GM13976 (cell line): ENCODE measurements at regions not wholly inside any gene's neighbourhood (a gene's known extent, or its start where the extent isn't known, plus 50 kb on each side); places are given as distances from the start of the nearest gene placed in this dataset.

ENCODE experiments used
- DNase-seq: peaks from one replicate; pipeline ENCODE4 v3.0.0; 2012; ENCODE audit warnings: low spot score
- in situ Hi-C: fragments of 300-500 bp; cut with MboI; formaldehyde crosslinking; loops from one replicate; pipeline ENCODE4 v1.12.0; 2022; ENCODE audit warnings: low sequenced_read_pairs, mixed read lengths, inconsistent platforms; ENCODE audit not compliant: unreplicated experiment
- TF ChIP-seq, protein P1 (sequence below): IDR thresholded peaks from 2 replicates; pipeline ENCODE4 v1.5.1; 2012; ENCODE audit warnings: borderline replicate concordance, mild to moderate bottlenecking; ENCODE audit not compliant: insufficient read depth; ENCODE audit errors: extremely low read depth, missing control alignments, control extremely low read depth

GRCh38 chr1:25001125-25001915 is 71.2 kb upstream of the RUNX3 start:
- no peak for DNase-seq
- in situ Hi-C loops, result no loop called here
- TF ChIP-seq, protein P1, sequence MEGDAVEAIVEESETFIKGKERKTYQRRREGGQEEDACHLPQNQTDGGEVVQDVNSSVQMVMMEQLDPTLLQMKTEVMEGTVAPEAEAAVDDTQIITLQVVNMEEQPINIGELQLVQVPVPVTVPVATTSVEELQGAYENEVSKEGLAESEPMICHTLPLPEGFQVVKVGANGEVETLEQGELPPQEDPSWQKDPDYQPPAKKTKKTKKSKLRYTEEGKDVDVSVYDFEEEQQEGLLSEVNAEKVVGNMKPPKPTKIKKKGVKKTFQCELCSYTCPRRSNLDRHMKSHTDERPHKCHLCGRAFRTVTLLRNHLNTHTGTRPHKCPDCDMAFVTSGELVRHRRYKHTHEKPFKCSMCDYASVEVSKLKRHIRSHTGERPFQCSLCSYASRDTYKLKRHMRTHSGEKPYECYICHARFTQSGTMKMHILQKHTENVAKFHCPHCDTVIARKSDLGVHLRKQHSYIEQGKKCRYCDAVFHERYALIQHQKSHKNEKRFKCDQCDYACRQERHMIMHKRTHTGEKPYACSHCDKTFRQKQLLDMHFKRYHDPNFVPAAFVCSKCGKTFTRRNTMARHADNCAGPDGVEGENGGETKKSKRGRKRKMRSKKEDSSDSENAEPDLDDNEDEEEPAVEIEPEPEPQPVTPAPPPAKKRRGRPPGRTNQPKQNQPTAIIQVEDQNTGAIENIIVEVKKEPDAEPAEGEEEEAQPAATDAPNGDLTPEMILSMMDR, result no peak

DNA sequence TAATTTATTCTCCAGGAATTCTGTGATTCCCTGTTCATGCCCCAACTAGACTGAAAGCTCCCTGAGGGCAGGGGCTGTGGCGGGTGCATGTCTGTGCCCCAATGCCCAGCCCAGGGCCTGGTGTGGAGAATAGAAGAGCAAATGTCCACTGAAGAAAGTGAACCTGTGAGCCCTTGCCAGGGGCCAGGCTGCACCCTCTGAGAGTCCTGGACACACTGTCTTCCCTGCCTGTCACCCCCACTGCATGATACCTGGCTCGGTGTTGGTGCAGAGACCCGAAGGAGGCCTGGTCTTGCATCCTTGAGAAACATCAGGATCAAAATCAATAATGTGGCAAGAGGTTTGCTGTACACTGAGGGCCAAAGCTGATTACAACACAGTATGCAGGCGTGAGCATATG is 69.8 kb upstream of the RUNX3 start:
- no peak for DNase-seq
- TF ChIP-seq, protein P1, result no peak
- in situ Hi-C loops, result no loop called here

GRCh38 chr1:24999426-24999825 is 69.3 kb upstream of the RUNX3 start:
- in situ Hi-C loops, result no loop called here
- no peak for DNase-seq
- TF ChIP-seq, protein P1, result no peak

- no peak for DNase-seq
- in situ Hi-C loops, result no loop called here
- TF ChIP-seq, protein P1, result no peak
Measured at GRCh38 chr1:24998563-24999245, 68.6 kb upstream of the RUNX3 start.

GRCh38 chr1:24996983-24997893 is 67.2 kb upstream of the RUNX3 start:
- TF ChIP-seq, protein P1, result no peak

GRCh38 chr1:24996456-24996855 is 66.4 kb upstream of the RUNX3 start:
- TF ChIP-seq, protein P1, result no peak
- no peak for DNase-seq
- in situ Hi-C loops, result no loop called here

More at GRCh38 chr1:24996983-24997893, 67.2 kb upstream of the RUNX3 start:
- peak; percentile 78 for DNase-seq
- in situ Hi-C loops, result no loop called here
